Gastroesophageal sphincter (tissue), 2 donors: ENCODE measurements at regions not wholly inside any gene's neighbourhood (a gene's known extent, or its start where the extent isn't known, plus 50 kb on each side); places are given as distances from the start of the nearest gene placed in this dataset.

Experiments
- EP300 ChIP-seq: sonication (generic); formaldehyde crosslinking; IDR thresholded peaks from one replicate; pipeline ENCODE4 v1.6.1; 2017; ENCODE audit warnings: antibody characterized with exemption, mild to moderate bottlenecking
- POLR2A ChIP-seq, 2 donors: fragments of 450-650 bp; IDR thresholded peaks; one replicate each; pipeline ENCODE4 v1.6.1; 2017; ENCODE audit warnings: antibody characterized with exemption in 2 of 2, mild to moderate bottlenecking in 2 of 2, moderate library complexity in 1 of 2
- POLR2AphosphoS5 ChIP-seq: sonication (generic); formaldehyde crosslinking; IDR thresholded peaks from one replicate; pipeline ENCODE4 v1.6.1; 2017; ENCODE audit warnings: antibody characterized with exemption

DNA sequence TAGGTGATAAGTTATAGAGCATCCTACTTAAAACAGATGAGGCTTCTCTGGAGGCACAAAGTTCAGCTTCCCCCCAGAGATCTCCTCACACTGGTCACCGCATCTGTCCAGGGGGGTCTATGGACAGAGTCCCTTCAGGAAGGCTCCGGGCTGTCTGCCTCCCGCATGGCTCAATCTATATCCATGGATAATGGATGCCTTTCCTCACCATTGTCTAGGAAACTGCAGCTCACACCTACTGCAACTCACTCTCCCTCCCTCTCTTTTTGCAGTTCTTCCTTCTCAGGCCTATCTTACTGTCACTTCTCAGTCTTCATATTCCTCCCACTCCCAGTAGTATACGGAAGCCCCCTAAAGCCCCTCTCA lies 100.6 kb upstream of the BCL2L14 start:
- no peak for TF ChIP-seq POLR2A (IDR thresholded peaks at IDR 0.05)
- no peak for TF ChIP-seq POLR2AphosphoS5
- no peak for TF ChIP-seq EP300
